GM12873 (cell line): ENCODE measurements at regions not wholly inside any gene's neighbourhood (a gene's known extent, or its start where the extent isn't known, plus 50 kb on each side); places are given as distances from the start of the nearest gene placed in this dataset.

Source experiments
- TF ChIP-seq, protein P1 (sequence below): IDR thresholded peaks from 2 replicates; pipeline ENCODE4 v1.5.1; 2012; ENCODE audit warnings: low read depth, mild to moderate bottlenecking, moderate library complexity, low read length, control low read depth; ENCODE audit not compliant: insufficient read depth; ENCODE audit errors: missing control alignments

DNA sequence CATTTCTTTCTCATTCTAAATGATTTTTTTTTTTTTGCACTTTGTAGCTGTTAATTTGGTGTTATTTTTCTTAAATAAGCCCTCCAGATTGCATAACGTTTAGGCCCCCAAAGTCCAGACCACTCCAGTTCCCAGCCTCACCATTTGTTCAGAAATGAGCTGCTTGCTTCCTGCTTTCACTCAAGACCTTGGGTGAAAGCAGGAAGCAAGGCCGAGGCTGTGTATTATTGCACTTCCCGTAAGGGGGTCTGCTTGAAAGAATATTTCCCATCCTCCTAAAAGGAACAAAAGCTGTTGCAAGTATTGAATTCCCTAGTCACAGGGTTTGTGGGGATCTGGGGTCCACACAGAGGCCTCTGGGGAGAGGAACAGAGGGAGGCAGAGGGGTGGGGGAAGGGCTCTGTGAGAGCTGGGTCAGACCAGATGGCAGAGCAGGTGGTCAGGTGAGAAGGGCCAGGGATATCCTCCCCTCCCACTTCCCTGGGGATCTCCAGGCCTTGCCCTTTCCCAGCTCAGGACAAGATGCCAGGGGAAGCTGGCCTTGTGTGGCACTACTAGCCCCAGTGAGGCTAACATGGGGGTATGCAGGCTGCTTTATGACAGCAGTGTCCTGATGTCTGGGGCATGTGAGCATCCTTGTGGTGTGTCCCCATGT, 51.6 kb upstream of the MYEOV start:
- TF ChIP-seq, protein P1, sequence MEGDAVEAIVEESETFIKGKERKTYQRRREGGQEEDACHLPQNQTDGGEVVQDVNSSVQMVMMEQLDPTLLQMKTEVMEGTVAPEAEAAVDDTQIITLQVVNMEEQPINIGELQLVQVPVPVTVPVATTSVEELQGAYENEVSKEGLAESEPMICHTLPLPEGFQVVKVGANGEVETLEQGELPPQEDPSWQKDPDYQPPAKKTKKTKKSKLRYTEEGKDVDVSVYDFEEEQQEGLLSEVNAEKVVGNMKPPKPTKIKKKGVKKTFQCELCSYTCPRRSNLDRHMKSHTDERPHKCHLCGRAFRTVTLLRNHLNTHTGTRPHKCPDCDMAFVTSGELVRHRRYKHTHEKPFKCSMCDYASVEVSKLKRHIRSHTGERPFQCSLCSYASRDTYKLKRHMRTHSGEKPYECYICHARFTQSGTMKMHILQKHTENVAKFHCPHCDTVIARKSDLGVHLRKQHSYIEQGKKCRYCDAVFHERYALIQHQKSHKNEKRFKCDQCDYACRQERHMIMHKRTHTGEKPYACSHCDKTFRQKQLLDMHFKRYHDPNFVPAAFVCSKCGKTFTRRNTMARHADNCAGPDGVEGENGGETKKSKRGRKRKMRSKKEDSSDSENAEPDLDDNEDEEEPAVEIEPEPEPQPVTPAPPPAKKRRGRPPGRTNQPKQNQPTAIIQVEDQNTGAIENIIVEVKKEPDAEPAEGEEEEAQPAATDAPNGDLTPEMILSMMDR: no peak

DNA sequence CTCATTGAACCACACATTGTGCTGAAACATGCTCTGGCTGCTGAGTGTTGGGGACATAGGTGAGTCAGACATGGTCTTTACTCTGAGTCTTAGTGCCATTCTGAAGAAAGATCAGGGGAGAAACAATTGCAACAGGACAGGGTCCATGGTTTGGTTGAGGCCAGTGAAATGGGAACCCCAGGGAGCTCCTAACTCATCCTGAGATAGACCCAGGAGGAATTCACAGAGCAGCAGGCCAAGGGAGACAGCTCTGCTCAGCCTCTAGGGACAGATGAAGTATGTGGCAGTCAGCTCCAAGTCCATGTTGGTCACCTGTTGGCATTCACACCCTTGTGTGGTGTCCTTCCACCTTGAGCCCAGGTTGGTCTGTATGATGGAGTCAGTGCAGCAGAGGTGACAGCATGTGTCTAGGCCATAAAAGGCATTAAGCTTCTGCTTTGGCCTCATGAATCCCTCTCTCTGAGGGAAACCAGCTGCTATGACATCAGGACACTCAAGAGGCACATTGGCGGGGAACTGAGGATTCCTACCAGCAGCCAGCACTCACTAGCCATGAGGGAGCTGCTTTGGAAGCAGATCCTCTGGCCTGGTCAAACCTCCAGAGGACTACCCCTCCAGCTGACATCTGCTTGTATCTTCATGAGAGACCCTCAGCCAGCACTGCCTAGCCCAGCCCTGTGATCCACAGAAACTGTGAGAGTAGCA, 50.3 kb upstream of the MYEOV start:
- TF ChIP-seq, protein P1: no peak
